Head of caudate nucleus (tissue), 42 donors: ENCODE measurements at regions not wholly inside any gene's neighbourhood (a gene's known extent, or its start where the extent isn't known, plus 50 kb on each side); places are given as distances from the start of the nearest gene placed in this dataset.

Experiments
- DNase-seq, 42 donors: peaks; one replicate each; pipeline versions ENCODE4 v3.0.0 to v3.0.0-alpha.2; 2020 to 2021; ENCODE audit warnings: mixed read lengths in 7 of 42
- intact Hi-C: fragments of 100-400 bp; cut with DNase I; formaldehyde crosslinking; loops from one replicate; pipeline ENCODE4 v1.15.0; 2022

- DNase-seq = no peak
- intact Hi-C loops = no loop called here
Measured at GRCh38 chr22:47565607-47566006, 803.2 kb downstream of the TBC1D22A start.

GRCh38 chr22:47564651-47565434, 802.4 kb downstream of the TBC1D22A start:
- DNase-seq = peak in 1 of 42 donors; percentile 6
- intact Hi-C loops = no loop called here

GRCh38 chr22:47564158-47564450, 801.7 kb downstream of the TBC1D22A start:
- peak in 1 of 42 donors; percentile 6 for DNase-seq

GRCh38 chr22:47563406-47564157, 801.1 kb downstream of the TBC1D22A start:
- no peak for DNase-seq
- intact Hi-C loops = no loop called here

More at GRCh38 chr22:47564158-47564450, 801.7 kb downstream of the TBC1D22A start:
- intact Hi-C loops = no loop called here

GRCh38 chr22:47561766-47562165, 799.3 kb downstream of the TBC1D22A start:
- DNase-seq = peak in 1 of 42 donors; percentile 21
- intact Hi-C loops = no loop called here

- DNase-seq = no peak
- intact Hi-C loops = no loop called here
Measured at GRCh38 chr22:47561115-47561675, 798.7 kb downstream of the TBC1D22A start.

GRCh38 chr22:47558828-47559700, 796.6 kb downstream of the TBC1D22A start:
- peak in 1 of 42 donors; percentile 27 for DNase-seq
- intact Hi-C loops = no loop called here

GRCh38 chr22:47556473-47556872, 794.0 kb downstream of the TBC1D22A start:
- intact Hi-C loops = no loop called here
- no peak for DNase-seq

GRCh38 chr22:47553436-47553835, 791.0 kb downstream of the TBC1D22A start:
- peak in 3 of 42 donors; percentile 3 to 9 (median 7) for DNase-seq
- intact Hi-C loops = no loop called here

GRCh38 chr22:47552541-47553205, 790.2 kb downstream of the TBC1D22A start:
- peak in 3 of 42 donors; percentile 4 to 38 (median 7) for DNase-seq
- intact Hi-C loops = no loop called here

- intact Hi-C loops = no loop called here
- DNase-seq = peak in 5 of 42 donors; percentile 1 to 10 (median 3)
Measured at GRCh38 chr22:47552024-47552423, 789.6 kb downstream of the TBC1D22A start.

GRCh38 chr22:47551431-47551775, 789.0 kb downstream of the TBC1D22A start:
- DNase-seq = peak in 2 of 42 donors; percentile 3 to 4
- intact Hi-C loops = no loop called here

GRCh38 chr22:47550524-47551430, 788.3 kb downstream of the TBC1D22A start:
- intact Hi-C loops = no loop called here
- DNase-seq = peak in 5 of 42 donors; percentile 1 to 31 (median 7)

GRCh38 chr22:47549741-47550340, 787.4 kb downstream of the TBC1D22A start:
- intact Hi-C loops = no loop called here
- peak in 5 of 42 donors; percentile 5 to 40 (median 8) for DNase-seq

- DNase-seq = peak in 4 of 42 donors; percentile 2 to 13 (median 5)
- intact Hi-C loops = no loop called here
Measured at GRCh38 chr22:47548953-47549740, 786.7 kb downstream of the TBC1D22A start.

- intact Hi-C loops = no loop called here
- DNase-seq = peak in 6 of 42 donors; percentile 3 to 28 (median 10)
Measured at GRCh38 chr22:47547881-47548650, 785.6 kb downstream of the TBC1D22A start.
